Keratinocyte (primary cell): ENCODE measurements at regions not wholly inside any gene's neighbourhood (a gene's known extent, or its start where the extent isn't known, plus 50 kb on each side); places are given as distances from the start of the nearest gene placed in this dataset.

Source experiments
- DNase-seq: peaks from one replicate; pipeline ENCODE4 v3.0.0-alpha.2; 2011; ENCODE audit warnings: low read depth, missing footprints, low spot score
- FAIRE-seq: peaks from 2 replicates; lab custom pipeline; 2011; peaks lifted over from hg19 to GRCh38; lab: Jason Lieb, UNC
- H2AFZ ChIP-seq: 2 replicates; pipeline ENCODE4 v1.6.0; 2012; ENCODE audit warnings: low read length, control low read depth, inconsistent platforms; ENCODE audit not compliant: control insufficient read depth
- H3K27ac ChIP-seq: 2 replicates; pipeline ENCODE4 v1.5.1; 2011; ENCODE audit warnings: low read length; ENCODE audit not compliant: control insufficient read depth, insufficient read depth
- H3K27me3 ChIP-seq: 3 replicates; pipeline ENCODE4 v1.6.0; 2011; ENCODE audit warnings: low read length; ENCODE audit not compliant: control insufficient read depth, insufficient read depth; ENCODE audit errors: extremely low read depth
- H3K36me3 ChIP-seq, 2 experiments: 2 replicates in 1 of 2; 3 replicates in 1 of 2; pipeline ENCODE4 v1.5.1; 2011; ENCODE audit warnings: low read length in 2 of 2, mild to moderate bottlenecking in 1 of 2; ENCODE audit not compliant: control insufficient read depth in 2 of 2, insufficient read depth in 2 of 2; ENCODE audit errors: extremely low read depth in 1 of 2
- H3K4me1 ChIP-seq: 3 replicates; pipeline ENCODE4 v1.5.1; 2011; ENCODE audit warnings: low read length; ENCODE audit not compliant: control insufficient read depth, insufficient read depth; ENCODE audit errors: extremely low read depth
- H3K4me2 ChIP-seq: 3 replicates; pipeline ENCODE4 v1.6.0; 2011; ENCODE audit warnings: low read depth, low read length; ENCODE audit not compliant: control insufficient read depth, insufficient read depth; ENCODE audit errors: extremely low read depth
- H3K4me3 ChIP-seq, 3 experiments: fragments of 200-600 bp in 1 of 3; sonication (generic) in 1 of 3; 2 replicates in 2 of 3; 3 replicates in 1 of 3; pipeline ENCODE4 v1.5.1; 2011 to 2016; ENCODE audit warnings: low read length in 3 of 3, mild to moderate bottlenecking in 3 of 3, control low read depth in 2 of 3, inconsistent platforms in 1 of 3, low read depth in 1 of 3, mixed read lengths in 1 of 3, mixed run types in 1 of 3, moderate library complexity in 1 of 3; ENCODE audit not compliant: control insufficient read depth in 2 of 3, insufficient read depth in 2 of 3; ENCODE audit errors: extremely low read depth in 1 of 3
- H3K79me2 ChIP-seq: 2 replicates; pipeline ENCODE4 v1.6.0; 2012; ENCODE audit warnings: low read length; ENCODE audit not compliant: control insufficient read depth, insufficient read depth
- H3K9ac ChIP-seq: 3 replicates; pipeline ENCODE4 v1.6.0; 2011; ENCODE audit warnings: low read length; ENCODE audit not compliant: control insufficient read depth, insufficient read depth; ENCODE audit errors: extremely low read depth
- H3K9me1 ChIP-seq: 3 replicates; pipeline ENCODE4 v1.6.0; 2011; ENCODE audit warnings: low read length; ENCODE audit not compliant: control insufficient read depth, insufficient read depth; ENCODE audit errors: extremely low read depth
- H3K9me3 ChIP-seq: 2 replicates; pipeline ENCODE4 v1.5.1; 2012; ENCODE audit warnings: low read depth, low read length; ENCODE audit not compliant: control insufficient read depth
- H4K20me1 ChIP-seq: 3 replicates; pipeline ENCODE4 v1.6.0; 2011; ENCODE audit warnings: low read length; ENCODE audit not compliant: control insufficient read depth, insufficient read depth; ENCODE audit errors: extremely low read depth
- EZH2 ChIP-seq: IDR thresholded peaks from one replicate; pipeline ENCODE4 v1.6.1; 2012; ENCODE audit warnings: inconsistent platforms, mild to moderate bottlenecking, low read length, moderate library complexity
- dilution Hi-C: fragments of 300-500 bp; cut with MboI; formaldehyde crosslinking; loops from one replicate; pipeline ENCODE4 v1.7.0; 2020; ENCODE audit warnings: low sequenced_read_pairs; ENCODE audit not compliant: extremely low pct_ligation_motif_present
- TF ChIP-seq, protein P1 (sequence below), 3 experiments: IDR thresholded peaks in 1 of 3; conservative IDR thresholded peaks in 1 of 3; optimal IDR thresholded peaks in 1 of 3; 2 replicates in 2 of 3; 3 replicates in 1 of 3; pipeline versions ENCODE3 to v1.5.1; 2011; ENCODE audit warnings: low read length in 3 of 3, mild to moderate bottlenecking in 3 of 3, moderate library complexity in 2 of 3, control low read depth in 1 of 3, inconsistent platforms in 1 of 3; ENCODE audit not compliant: insufficient read depth in 2 of 3; ENCODE audit errors: extremely low read depth in 1 of 3

DNA sequence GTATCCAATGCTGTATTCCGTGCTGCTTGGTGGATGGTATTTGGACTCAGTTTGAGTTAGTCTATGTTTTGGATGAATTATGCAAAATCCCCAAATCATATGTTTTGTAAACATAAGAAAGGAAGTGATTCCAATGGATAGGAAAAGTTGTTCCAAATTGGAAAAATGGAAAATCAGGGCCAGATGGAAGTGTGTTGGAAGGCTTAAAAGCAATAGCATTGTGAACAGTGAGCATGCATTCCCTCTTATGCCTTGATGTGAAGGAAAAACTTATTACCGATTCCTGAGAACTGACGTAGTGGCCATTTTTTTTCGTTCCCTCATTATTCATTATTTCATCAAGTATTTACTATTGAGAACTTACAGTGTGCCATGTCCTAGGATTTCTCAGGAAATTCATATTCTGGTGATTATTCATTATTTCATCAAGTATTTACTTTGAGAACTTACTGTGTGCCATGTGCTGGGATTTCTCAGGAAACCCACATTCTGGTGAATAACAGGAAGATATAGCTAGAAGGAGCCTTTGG lies 144.1 kb upstream of the TPRG1 start:
- Histone ChIP-seq H3K9ac (no peak overlapping the region), H3K9me1 (no peaks in the 10 kb centered on the region), H2AFZ (no peak overlapping the region), H3K9me3 (no peaks in the 10 kb centered on the region), H3K27me3 (no peaks in the 10 kb centered on the region), H3K4me3 (no peak overlapping the region), H3K27ac (no peak overlapping the region), H3K4me2 (no peak overlapping the region), H3K79me2 (no peaks in the 10 kb centered on the region), H3K36me3 (no peaks in the 10 kb centered on the region), H4K20me1 (peaks cover 2% of the 10 kb centered on the region), H3K4me1 (no peaks in the 10 kb centered on the region)
- TF ChIP-seq EZH2 = no peak
- TF ChIP-seq, protein P1, sequence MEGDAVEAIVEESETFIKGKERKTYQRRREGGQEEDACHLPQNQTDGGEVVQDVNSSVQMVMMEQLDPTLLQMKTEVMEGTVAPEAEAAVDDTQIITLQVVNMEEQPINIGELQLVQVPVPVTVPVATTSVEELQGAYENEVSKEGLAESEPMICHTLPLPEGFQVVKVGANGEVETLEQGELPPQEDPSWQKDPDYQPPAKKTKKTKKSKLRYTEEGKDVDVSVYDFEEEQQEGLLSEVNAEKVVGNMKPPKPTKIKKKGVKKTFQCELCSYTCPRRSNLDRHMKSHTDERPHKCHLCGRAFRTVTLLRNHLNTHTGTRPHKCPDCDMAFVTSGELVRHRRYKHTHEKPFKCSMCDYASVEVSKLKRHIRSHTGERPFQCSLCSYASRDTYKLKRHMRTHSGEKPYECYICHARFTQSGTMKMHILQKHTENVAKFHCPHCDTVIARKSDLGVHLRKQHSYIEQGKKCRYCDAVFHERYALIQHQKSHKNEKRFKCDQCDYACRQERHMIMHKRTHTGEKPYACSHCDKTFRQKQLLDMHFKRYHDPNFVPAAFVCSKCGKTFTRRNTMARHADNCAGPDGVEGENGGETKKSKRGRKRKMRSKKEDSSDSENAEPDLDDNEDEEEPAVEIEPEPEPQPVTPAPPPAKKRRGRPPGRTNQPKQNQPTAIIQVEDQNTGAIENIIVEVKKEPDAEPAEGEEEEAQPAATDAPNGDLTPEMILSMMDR (optimal IDR thresholded peaks at IDR 0.05 in 1 of 3, IDR thresholded peaks at IDR 0.05 in 1 of 3, conservative IDR thresholded peaks at IDR 0.05 in 1 of 3; ENCODE audit: extremely low read depth in 1 of 3, insufficient read depth in 2 of 3, low read length in 3 of 3) = no peak
- DNase-seq (no peak), FAIRE-seq (no peak)
- dilution Hi-C loops = no loop called here

DNA sequence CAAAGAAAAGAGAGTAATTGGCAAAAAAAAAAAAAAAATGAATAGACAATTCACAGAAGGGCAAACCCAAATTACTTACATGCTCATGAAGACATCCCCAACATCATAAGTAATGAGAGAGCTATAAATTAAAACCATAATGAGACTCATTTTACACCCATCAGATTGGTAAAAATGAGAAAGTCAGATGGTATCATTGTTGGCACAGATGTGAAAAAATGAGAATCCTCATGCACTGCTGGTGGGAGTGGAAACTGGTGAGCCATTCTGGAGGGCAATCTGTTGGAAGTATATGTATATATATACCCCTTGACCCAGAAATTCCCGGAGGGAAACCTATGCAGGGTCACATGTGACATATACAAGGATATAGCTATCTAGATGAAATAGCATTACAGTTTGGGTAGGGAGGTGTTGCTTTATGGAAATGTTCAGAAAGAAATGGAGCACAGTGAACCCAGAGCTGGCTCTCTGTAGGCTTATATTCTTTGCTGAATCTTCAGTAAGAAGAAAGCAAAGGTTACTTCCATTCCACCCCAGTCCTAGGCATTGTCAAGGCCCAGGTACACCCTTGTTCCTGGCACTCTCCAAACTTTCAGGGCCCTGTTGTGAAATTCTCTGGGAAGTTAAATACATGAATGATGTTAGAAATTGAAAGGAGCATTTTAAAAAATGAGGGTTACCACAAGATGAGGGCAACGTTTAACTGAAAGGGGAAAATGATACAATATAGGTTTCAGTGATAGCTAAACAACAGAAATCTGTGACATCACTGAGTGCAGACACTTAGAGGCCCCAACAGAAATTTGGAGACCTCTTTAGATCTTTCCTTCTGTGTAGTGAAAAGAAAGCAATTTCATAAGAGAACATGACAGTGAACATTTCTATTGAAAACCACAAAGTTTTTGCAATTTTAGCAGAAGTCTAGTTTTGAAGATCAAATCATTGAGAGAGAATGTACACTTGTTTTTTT lies 132.7 kb upstream of the TPRG1 start:
- Histone ChIP-seq H3K4me3 (no peak overlapping the region), H3K27me3 (no peaks in the 10 kb centered on the region), H2AFZ (no peak overlapping the region), H3K27ac (no peak overlapping the region), H4K20me1 (no peaks in the 10 kb centered on the region), H3K9me1 (no peaks in the 10 kb centered on the region), H3K36me3 (no peaks in the 10 kb centered on the region), H3K79me2 (no peaks in the 10 kb centered on the region), H3K4me1 (no peaks in the 10 kb centered on the region), H3K9me3 (no peaks in the 10 kb centered on the region), H3K9ac (no peak overlapping the region), H3K4me2 (no peak overlapping the region)
- FAIRE-seq = no peak
- no peak for DNase-seq
- dilution Hi-C loops = no loop called here
- TF ChIP-seq EZH2 = no peak
- TF ChIP-seq, protein P1 (optimal IDR thresholded peaks at IDR 0.05 in 1 of 3, IDR thresholded peaks at IDR 0.05 in 1 of 3, conservative IDR thresholded peaks at IDR 0.05 in 1 of 3; ENCODE audit: extremely low read depth in 1 of 3, insufficient read depth in 2 of 3, low read length in 3 of 3) = no peak
